ENCODE measurements at regions not wholly inside any gene's neighbourhood (a gene's known extent, or its start where the extent isn't known, plus 50 kb on each side); places are given as distances from the start of the nearest gene placed in this dataset.

DNA sequence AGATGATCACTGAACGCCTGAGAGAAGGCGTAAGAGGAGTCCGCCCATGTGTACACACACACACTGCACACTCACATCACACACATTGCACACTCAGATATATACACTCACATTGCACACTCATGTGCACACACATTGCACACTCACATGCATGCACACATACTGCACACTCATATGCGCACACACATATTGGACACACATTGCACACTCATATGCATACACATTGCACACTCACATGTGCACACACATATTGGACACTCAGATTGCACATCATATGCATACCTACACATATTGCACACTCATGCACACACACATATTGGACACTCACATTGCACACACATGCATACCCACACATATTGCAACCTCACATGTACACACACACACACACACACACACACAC is 163.2 kb downstream of the WSCD1 start:
- ChIA-PET POLR2A (no interaction called here), CTCF (no interaction called here)
- DNase-seq (ENCODE audit: low read depth, low spot score): no peak
- Histone ChIP-seq H3K27ac (ENCODE audit: low read depth, low read length) (no peak overlapping the region), H3K4me3 (ENCODE audit: low read depth, low read length) (no peak overlapping the region), H3K27me3 (ENCODE audit: control insufficient read depth, insufficient read depth, low read length) (peaks cover 6% of the 10 kb centered on the region), H3K9me3 (ENCODE audit: control insufficient read depth, insufficient read depth, low read length) (peaks cover 10% of the 10 kb centered on the region; the same call in 1 of the 2 replicates)
- TF ChIP-seq, protein P1, sequence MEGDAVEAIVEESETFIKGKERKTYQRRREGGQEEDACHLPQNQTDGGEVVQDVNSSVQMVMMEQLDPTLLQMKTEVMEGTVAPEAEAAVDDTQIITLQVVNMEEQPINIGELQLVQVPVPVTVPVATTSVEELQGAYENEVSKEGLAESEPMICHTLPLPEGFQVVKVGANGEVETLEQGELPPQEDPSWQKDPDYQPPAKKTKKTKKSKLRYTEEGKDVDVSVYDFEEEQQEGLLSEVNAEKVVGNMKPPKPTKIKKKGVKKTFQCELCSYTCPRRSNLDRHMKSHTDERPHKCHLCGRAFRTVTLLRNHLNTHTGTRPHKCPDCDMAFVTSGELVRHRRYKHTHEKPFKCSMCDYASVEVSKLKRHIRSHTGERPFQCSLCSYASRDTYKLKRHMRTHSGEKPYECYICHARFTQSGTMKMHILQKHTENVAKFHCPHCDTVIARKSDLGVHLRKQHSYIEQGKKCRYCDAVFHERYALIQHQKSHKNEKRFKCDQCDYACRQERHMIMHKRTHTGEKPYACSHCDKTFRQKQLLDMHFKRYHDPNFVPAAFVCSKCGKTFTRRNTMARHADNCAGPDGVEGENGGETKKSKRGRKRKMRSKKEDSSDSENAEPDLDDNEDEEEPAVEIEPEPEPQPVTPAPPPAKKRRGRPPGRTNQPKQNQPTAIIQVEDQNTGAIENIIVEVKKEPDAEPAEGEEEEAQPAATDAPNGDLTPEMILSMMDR (IDR thresholded peaks at IDR 0.05; ENCODE audit: low read depth, low read length): no peak

DNA sequence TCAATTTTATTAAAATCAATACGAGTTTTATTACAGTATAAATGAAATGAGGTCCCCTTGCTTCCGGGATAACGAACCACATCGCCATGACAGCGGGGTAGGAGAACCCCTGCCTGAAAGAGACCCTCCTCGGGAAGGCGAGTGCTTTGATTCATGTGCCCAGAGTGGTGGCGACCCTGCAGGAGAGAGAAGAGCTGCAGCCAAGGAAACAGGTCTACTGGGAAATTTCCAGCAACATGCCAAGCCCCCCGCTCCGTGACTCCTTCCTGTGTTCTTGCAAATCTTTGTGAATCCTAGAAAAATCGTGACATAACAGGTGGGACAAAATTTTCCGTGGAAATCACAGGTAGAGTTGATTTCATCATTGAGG is 162.5 kb downstream of the WSCD1 start:
- TF ChIP-seq, protein P1 (IDR thresholded peaks at IDR 0.05; ENCODE audit: low read depth, low read length): no peak
- POLR2A ChIA-PET: no interaction called here
- CTCF ChIA-PET: no interaction called here
- H3K27ac ChIP-seq (ENCODE audit: low read depth, low read length): no peak overlapping the region
- H3K27me3 ChIP-seq (ENCODE audit: control insufficient read depth, insufficient read depth, low read length): peaks cover 6% of the 10 kb centered on the region
- peaks cover 4% of the 10 kb centered on the region; the same call in 1 of the 2 replicates for H3K9me3 ChIP-seq (ENCODE audit: control insufficient read depth, insufficient read depth, low read length)
- H3K4me3 ChIP-seq (ENCODE audit: low read depth, low read length): no peak overlapping the region
- DNase-seq (ENCODE audit: low read depth, low spot score): no peak

DNA sequence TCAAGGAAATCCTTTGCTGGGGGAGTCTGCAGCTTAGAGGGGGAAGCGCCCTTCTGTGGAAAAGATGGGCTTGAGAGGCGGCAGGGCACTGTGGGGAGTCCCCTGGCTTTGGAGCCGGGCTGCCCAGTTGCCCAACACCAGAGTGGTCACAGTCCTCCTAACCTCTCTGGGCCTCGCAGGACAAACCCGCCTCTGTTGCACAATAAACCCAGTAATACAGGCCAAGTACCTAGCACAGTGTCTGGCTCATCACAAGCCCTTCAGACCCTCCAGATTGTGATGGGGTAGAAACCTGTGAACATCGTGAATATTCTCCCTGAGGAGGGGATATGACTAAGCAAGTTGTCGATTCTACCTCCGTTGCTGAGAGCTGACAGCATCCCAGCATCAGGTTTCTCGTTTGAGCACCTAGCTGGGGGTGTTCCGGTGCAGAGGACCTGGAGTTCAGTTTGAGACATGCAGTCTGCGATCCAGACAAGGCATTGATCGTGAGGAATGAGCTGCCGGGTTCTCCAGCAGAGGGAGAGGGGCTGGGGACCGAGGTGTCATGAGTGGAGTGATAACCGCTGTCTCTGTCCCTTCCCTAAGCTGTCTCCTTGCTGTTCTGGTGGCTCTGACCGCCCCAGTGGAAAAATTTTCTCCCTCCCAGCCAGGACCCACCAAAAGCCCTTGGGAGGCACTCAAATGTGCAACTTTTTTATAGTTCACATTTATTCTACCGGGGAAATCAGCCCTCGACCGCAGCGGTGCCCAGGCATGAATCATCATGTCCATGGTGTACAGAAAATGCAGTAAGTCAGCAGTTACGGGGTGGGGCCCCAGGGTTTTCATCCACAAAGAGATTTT is 161.9 kb downstream of the WSCD1 start:
- Histone ChIP-seq H3K4me3 (ENCODE audit: low read depth, low read length) (no peak overlapping the region), H3K27me3 (ENCODE audit: control insufficient read depth, insufficient read depth, low read length) (peaks cover 3% of the 10 kb centered on the region), H3K27ac (ENCODE audit: low read depth, low read length) (no peak overlapping the region), H3K9me3 (ENCODE audit: control insufficient read depth, insufficient read depth, low read length) (peaks cover 4% of the 10 kb centered on the region; the same call in 1 of the 2 replicates)
- TF ChIP-seq, protein P1 (IDR thresholded peaks at IDR 0.05; ENCODE audit: low read depth, low read length): no peak
- CTCF ChIA-PET: no interaction called here
- POLR2A ChIA-PET: no interaction called here
- no peak for DNase-seq (ENCODE audit: low read depth, low spot score)

DNA sequence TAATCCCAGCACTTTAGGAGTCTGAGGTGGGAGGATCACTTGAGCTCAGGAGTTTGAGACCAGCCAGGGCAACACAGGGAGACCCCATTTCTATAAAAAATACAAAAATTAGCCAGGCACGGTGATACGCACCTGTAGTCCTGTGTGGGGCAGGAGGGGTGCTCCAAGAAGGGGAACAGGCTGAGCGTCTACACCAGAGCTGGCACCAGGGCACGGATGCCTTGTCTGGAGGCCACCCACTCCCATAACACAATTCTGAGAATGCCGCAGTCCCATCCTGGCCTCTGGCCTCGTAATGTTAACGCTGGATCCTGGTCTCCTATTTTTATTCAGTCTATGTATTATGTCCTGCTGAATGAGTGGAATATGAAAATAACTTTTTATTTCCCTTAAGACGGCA is 161.3 kb downstream of the WSCD1 start:
- peaks cover 3% of the 10 kb centered on the region for H3K27me3 ChIP-seq (ENCODE audit: control insufficient read depth, insufficient read depth, low read length)
- TF ChIP-seq, protein P1 (IDR thresholded peaks at IDR 0.05; ENCODE audit: low read depth, low read length): no peak

DNA sequence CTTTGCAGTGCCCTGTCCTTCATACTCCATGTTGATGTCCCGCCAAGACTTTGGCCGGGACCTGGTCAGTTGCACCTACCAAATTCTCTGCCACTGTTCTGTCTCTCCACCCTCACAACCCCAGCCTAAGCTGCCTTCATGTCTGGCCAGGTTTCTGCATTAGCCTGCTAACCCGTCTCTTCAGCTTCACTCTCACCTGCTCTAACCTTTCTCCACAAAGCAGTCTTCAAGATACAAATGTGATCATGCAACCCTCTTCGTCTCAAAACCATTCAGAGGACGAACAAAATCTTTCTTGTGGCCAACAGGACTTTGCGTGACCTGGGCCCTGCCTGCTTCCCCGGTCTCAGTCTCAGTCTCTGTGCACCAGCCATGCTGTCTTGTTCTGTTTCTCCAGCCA is 148.2 kb downstream of the WSCD1 start:
- peaks cover 2% of the 10 kb centered on the region for H3K27me3 ChIP-seq (ENCODE audit: control insufficient read depth, insufficient read depth, low read length)
- ChIA-PET CTCF (no interaction called here), POLR2A (no interaction called here)
- H3K27ac ChIP-seq (ENCODE audit: low read depth, low read length): no peak overlapping the region
- no peak overlapping the region for H3K4me3 ChIP-seq (ENCODE audit: low read depth, low read length)
- TF ChIP-seq, protein P1 (IDR thresholded peaks at IDR 0.05; ENCODE audit: low read depth, low read length): no peak
- no peak for DNase-seq (ENCODE audit: low read depth, low spot score)
- no peaks in the 10 kb centered on the region; the same call in 1 of the 2 replicates for H3K9me3 ChIP-seq (ENCODE audit: control insufficient read depth, insufficient read depth, low read length)

More for the DNA sequence above, 161.3 kb downstream of the WSCD1 start:
- Histone ChIP-seq H3K4me3 (ENCODE audit: low read depth, low read length) (no peak overlapping the region), H3K9me3 (ENCODE audit: control insufficient read depth, insufficient read depth, low read length) (peaks cover 4% of the 10 kb centered on the region; the same call in 1 of the 2 replicates), H3K27ac (ENCODE audit: low read depth, low read length) (no peak overlapping the region)
- CTCF ChIA-PET: no interaction called here
- POLR2A ChIA-PET: no interaction called here
- DNase-seq (ENCODE audit: low read depth, low spot score): no peak
